ENCODE measurements at regions not wholly inside any gene's neighbourhood (a gene's known extent, or its start where the extent isn't known, plus 50 kb on each side); places are given as distances from the start of the nearest gene placed in this dataset.

GRCh38 chr5:168114444-168115017, 176.9 kb upstream of the WWC1 start:
- Mint-ChIP-seq H3K4me3 (no peak overlapping the region), H3K27me3 (ENCODE audit: low read depth in 3 of 3) (peaks cover 2 to 3% (median 3%) of the 10 kb centered on the region in 3 donors), H3K36me3 (no peaks in the 10 kb centered on the region), H3K4me1 (peaks cover 22% of the 10 kb centered on the region), H3K9me3 (peaks cover 0 to 2% (median 0%) of the 10 kb centered on the region in 7 donors), H3K27ac (no peak overlapping the region)
- Histone ChIP-seq H3K4me2 (replicated peaks; ENCODE audit: extremely low read depth, low read length, poor library complexity, severe bottlenecking) (no peak overlapping the region), H3K36me3 (replicated peaks in 1 of 2; ENCODE audit: control insufficient read depth in 1 of 2, insufficient read depth in 2 of 2, low read length in 2 of 2) (no peaks in the 10 kb centered on the region), H3K27me3 (ENCODE audit: control insufficient read depth in 2 of 2, insufficient read depth in 2 of 2, low read length in 2 of 2) (no peaks in the 10 kb centered on the region), H3K4me3 (replicated peaks in 1 of 3; ENCODE audit: low read depth in 2 of 3, low read length in 3 of 3) (no peak overlapping the region), H2AFZ (ENCODE audit: insufficient read depth, low read depth, low read length, poor library complexity, severe bottlenecking) (no peak overlapping the region), H3K79me2 (ENCODE audit: insufficient read depth, low read length) (no peaks in the 10 kb centered on the region), H3K9ac (ENCODE audit: insufficient read depth, low read length, poor library complexity, severe bottlenecking) (no peak overlapping the region), H3K27ac (ENCODE audit: low read depth in 1 of 2, low read length in 2 of 2) (no peak overlapping the region), H3K4me1 (ENCODE audit: control insufficient read depth in 1 of 2, insufficient read depth in 2 of 2, low read length in 2 of 2) (peaks cover 19 to 23% of the 10 kb centered on the region in 2 donors), H3K9me3 (replicated peaks in 1 of 2; ENCODE audit: control insufficient read depth in 1 of 2, insufficient read depth in 1 of 2, low read length in 2 of 2) (no peaks in the 10 kb centered on the region), H4K20me1 (ENCODE audit: insufficient read depth, low read length) (no peaks in the 10 kb centered on the region)
- peak; percentile 77 for TF ChIP-seq CTCF (IDR thresholded peaks at IDR 0.05)
- 65% methylated on average over 2 of the region's 6 CpGs for WGBS (ENCODE audit: insufficient coverage)
- peak; percentile 12 to 44 (median 37) for DNase-seq
- intact Hi-C loops (cut with micrococcal nuclease), result loop anchor here (2.0 to 10.0 kb wide), 2 partner anchors 100 to 104 kb away; no protein-coding TSS in a partner anchor

- Histone ChIP-seq H3K79me2 (ENCODE audit: insufficient read depth, low read length) (no peaks in the 10 kb centered on the region), H4K20me1 (ENCODE audit: insufficient read depth, low read length) (no peaks in the 10 kb centered on the region), H3K27me3 (ENCODE audit: control insufficient read depth in 2 of 2, insufficient read depth in 2 of 2, low read length in 2 of 2) (no peaks in the 10 kb centered on the region), H3K9ac (ENCODE audit: insufficient read depth, low read length, poor library complexity, severe bottlenecking) (no peak overlapping the region), H3K27ac (ENCODE audit: low read depth in 1 of 2, low read length in 2 of 2) (no peak overlapping the region), H3K9me3 (replicated peaks in 1 of 2; ENCODE audit: control insufficient read depth in 1 of 2, insufficient read depth in 1 of 2, low read length in 2 of 2) (no peaks in the 10 kb centered on the region), H3K4me3 (replicated peaks in 1 of 3; ENCODE audit: low read depth in 2 of 3, low read length in 3 of 3) (no peak overlapping the region), H2AFZ (ENCODE audit: insufficient read depth, low read depth, low read length, poor library complexity, severe bottlenecking) (no peak overlapping the region), H3K4me2 (replicated peaks; ENCODE audit: extremely low read depth, low read length, poor library complexity, severe bottlenecking) (no peak overlapping the region), H3K4me1 (ENCODE audit: control insufficient read depth in 1 of 2, insufficient read depth in 2 of 2, low read length in 2 of 2) (peaks cover 14 to 15% of the 10 kb centered on the region in 2 donors), H3K36me3 (replicated peaks in 1 of 2; ENCODE audit: control insufficient read depth in 1 of 2, insufficient read depth in 2 of 2, low read length in 2 of 2) (no peaks in the 10 kb centered on the region)
- no peak overlapping the region for H3K27ac Mint-ChIP-seq
- no peak for DNase-seq
- peaks cover 0 to 2% (median 0%) of the 10 kb centered on the region in 7 donors for H3K9me3 Mint-ChIP-seq
- H3K4me1 Mint-ChIP-seq, result peaks cover 17% of the 10 kb centered on the region
- intact Hi-C loops (cut with micrococcal nuclease), result loop anchor here in 1 of 2 donors (10.0 kb wide), 1 partner anchor 97 kb away; no protein-coding TSS in a partner anchor
- TF ChIP-seq CTCF (IDR thresholded peaks at IDR 0.05), result no peak
- 100% methylated on average over 2 of the region's 5 CpGs for WGBS (ENCODE audit: insufficient coverage)
- no peak overlapping the region for H3K4me3 Mint-ChIP-seq
- no peaks in the 10 kb centered on the region for H3K36me3 Mint-ChIP-seq
- peaks cover 2 to 3% (median 3%) of the 10 kb centered on the region in 3 donors for H3K27me3 Mint-ChIP-seq (ENCODE audit: low read depth in 3 of 3)
These were observed 174.0 kb upstream of the WWC1 start for GRCh38 chr5:168117469-168117868.

Data from CD14-positive monocyte (primary cell).